ENCODE measurements at regions not wholly inside any gene's neighbourhood (a gene's known extent, or its start where the extent isn't known, plus 50 kb on each side); places are given as distances from the start of the nearest gene placed in this dataset.

- no peak for DNase-seq
These were observed 1066.7 kb downstream of the TTLL7 start for GRCh38 chr1:82932207-82932606.

- DNase-seq, result no peak
These were observed 1067.9 kb downstream of the TTLL7 start for GRCh38 chr1:82931006-82931405.

- no peak for DNase-seq
These were observed 1071.2 kb downstream of the TTLL7 start for GRCh38 chr1:82927753-82928152.

- DNase-seq, result no peak
These were observed 1074.3 kb downstream of the TTLL7 start for GRCh38 chr1:82924666-82925065.

- DNase-seq, result no peak
These were observed 1075.0 kb downstream of the TTLL7 start for GRCh38 chr1:82923931-82924330.

- no peak for DNase-seq
These were observed 1077.2 kb downstream of the TTLL7 start for GRCh38 chr1:82921759-82922158.

- DNase-seq, result no peak
These were observed 1078.3 kb downstream of the TTLL7 start for GRCh38 chr1:82920418-82921248.

- DNase-seq, result no peak
These were observed 1079.1 kb downstream of the TTLL7 start for GRCh38 chr1:82919837-82920236.

GRCh38 chr1:82907313-82907712 lies 1091.6 kb downstream of the TTLL7 start:
- no peak for DNase-seq

- DNase-seq, result no peak
These were observed 1095.3 kb downstream of the TTLL7 start for GRCh38 chr1:82903626-82904025.

- DNase-seq, result no peak
These were observed 1097.4 kb downstream of the TTLL7 start for GRCh38 chr1:82901561-82901960.

GRCh38 chr1:82901118-82901517 lies 1097.8 kb downstream of the TTLL7 start:
- DNase-seq, result no peak

GRCh38 chr1:82899017-82899416 lies 1098.3 kb downstream of the ADGRL2 start:
- no peak for DNase-seq

GRCh38 chr1:82897549-82897948 lies 1096.8 kb downstream of the ADGRL2 start:
- DNase-seq, result no peak

GRCh38 chr1:82896036-82896435 lies 1095.3 kb downstream of the ADGRL2 start:
- DNase-seq, result no peak

GRCh38 chr1:82894635-82895034 lies 1093.9 kb downstream of the ADGRL2 start:
- no peak for DNase-seq

GRCh38 chr1:82893712-82894470 lies 1093.2 kb downstream of the ADGRL2 start:
- no peak for DNase-seq

- no peak for DNase-seq
These were observed 1079.8 kb downstream of the ADGRL2 start for GRCh38 chr1:82880506-82880905.

GRCh38 chr1:82879701-82880305 lies 1079.1 kb downstream of the ADGRL2 start:
- no peak for DNase-seq

- DNase-seq, result no peak
These were observed 1074.4 kb downstream of the ADGRL2 start for GRCh38 chr1:82875170-82875569.

GRCh38 chr1:82874041-82874440 lies 1073.3 kb downstream of the ADGRL2 start:
- no peak for DNase-seq

- no peak for DNase-seq
These were observed 1069.6 kb downstream of the ADGRL2 start for GRCh38 chr1:82870332-82870731.

- no peak for DNase-seq
These were observed 1067.0 kb downstream of the ADGRL2 start for GRCh38 chr1:82867781-82868180.

GRCh38 chr1:82861749-82862148 lies 1061.0 kb downstream of the ADGRL2 start:
- no peak for DNase-seq
